Neural cell (in vitro differentiated cells): ENCODE measurements at regions not wholly inside any gene's neighbourhood (a gene's known extent, or its start where the extent isn't known, plus 50 kb on each side); places are given as distances from the start of the nearest gene placed in this dataset.

Source experiments
- H2AFZ ChIP-seq: fragments of 200-600, 300-800 bp; sonication (generic), shearing (Covaris generic); 2 replicates; pipeline ENCODE4 v1.6.0; 2014; ENCODE audit warnings: low read depth, mild to moderate bottlenecking, antibody characterized with exemption, low read length, moderate library complexity
- H3F3A ChIP-seq: fragments of 200-600 bp; shearing (Covaris generic); 2 replicates; pipeline ENCODE4 v1.6.1; 2016; ENCODE audit warnings: mild to moderate bottlenecking, moderate library complexity, mixed read lengths, antibody characterized with exemption, low read length; ENCODE audit not compliant: insufficient read depth, poor library complexity, severe bottlenecking
- H3K27ac ChIP-seq: fragments of 200-600, 300-800 bp; sonication (generic), shearing (Covaris generic); 2 replicates; pipeline ENCODE4 v1.5.1; 2014; ENCODE audit warnings: mild to moderate bottlenecking, low read length, moderate library complexity
- H3K27me3 ChIP-seq: fragments of 300-800, 200-600 bp; sonication (generic), shearing (Covaris generic); 2 replicates; pipeline ENCODE4 v1.6.0; 2014; ENCODE audit warnings: mild to moderate bottlenecking, low read depth, low read length, moderate library complexity; ENCODE audit not compliant: insufficient read depth
- H3K36me3 ChIP-seq: fragments of 300-800, 200-600 bp; sonication (generic), shearing (Covaris generic); 2 replicates; pipeline ENCODE4 v1.5.1; 2014; ENCODE audit warnings: mild to moderate bottlenecking, antibody characterized with exemption, low read length, moderate library complexity; ENCODE audit not compliant: insufficient read depth
- H3K4me2 ChIP-seq: fragments of 300-800, 200-600 bp; sonication (generic), shearing (Covaris generic); 2 replicates; pipeline ENCODE4 v1.6.0; 2014; ENCODE audit warnings: mild to moderate bottlenecking, low read length
- H3K4me3 ChIP-seq: fragments of 300-800, 200-600 bp; sonication (generic), shearing (Covaris generic); 2 replicates; pipeline ENCODE4 v1.5.1; 2014; ENCODE audit warnings: mild to moderate bottlenecking, low read length, moderate library complexity
- H3K79me2 ChIP-seq: fragments of 200-600 bp; shearing (Covaris generic); replicated peaks from 2 replicates; pipeline ENCODE4 v1.6.0; 2014; ENCODE audit warnings: mild to moderate bottlenecking, low read length, moderate library complexity; ENCODE audit not compliant: insufficient read depth
- H3K9ac ChIP-seq: fragments of 300-800, 200-600 bp; sonication (generic), shearing (Covaris generic); 2 replicates; pipeline ENCODE4 v1.6.1; 2016; ENCODE audit warnings: mild to moderate bottlenecking, low read length, mixed read lengths
- H3K9me2 ChIP-seq: fragments of 200-600 bp; shearing (Covaris generic); 2 replicates; pipeline ENCODE4 v1.6.1; 2016; ENCODE audit warnings: mild to moderate bottlenecking, low read length, mixed read lengths; ENCODE audit not compliant: insufficient read depth
- H3K9me3 ChIP-seq: fragments of 200-600, 300-800 bp; sonication (generic), shearing (Covaris generic); 2 replicates; pipeline ENCODE4 v1.6.1; 2016; ENCODE audit warnings: mild to moderate bottlenecking, mixed run types, low read length, moderate library complexity, mixed read lengths
- H4K20me1 ChIP-seq: fragments of 200-600 bp; shearing (Covaris generic); 2 replicates; pipeline ENCODE4 v1.6.1; 2016; ENCODE audit warnings: mild to moderate bottlenecking, mixed run types; ENCODE audit not compliant: insufficient read depth
- CTCF ChIP-seq: fragments of 450-650 bp; IDR thresholded peaks from 2 replicates; pipeline ENCODE4 v1.5.1; 2014; ENCODE audit warnings: antibody characterized with exemption, mild to moderate bottlenecking, moderate library complexity; ENCODE audit not compliant: poor library complexity, severe bottlenecking
- EP300 ChIP-seq: fragments of 450-650 bp; conservative IDR thresholded peaks from 2 replicates; pipeline ENCODE4 v1.6.1; 2014; ENCODE audit warnings: antibody characterized with exemption, mild to moderate bottlenecking, moderate library complexity; ENCODE audit not compliant: poor library complexity, severe bottlenecking
- EZH2 ChIP-seq: fragments of 200-600, 300-800 bp; shearing (Covaris generic), sonication (generic); IDR thresholded peaks from 2 replicates; pipeline ENCODE4 v1.6.1; 2014; ENCODE audit warnings: antibody characterized with exemption, low read length, borderline replicate concordance, mild to moderate bottlenecking; ENCODE audit not compliant: insufficient read depth, poor library complexity, severe bottlenecking
- MXI1 ChIP-seq: fragments of 450-650 bp; conservative IDR thresholded peaks from 2 replicates; pipeline ENCODE4 v1.6.1; 2014; ENCODE audit warnings: antibody characterized with exemption, mild to moderate bottlenecking; ENCODE audit not compliant: poor library complexity, severe bottlenecking
- POLR2AphosphoS5 ChIP-seq: IDR thresholded peaks from 2 replicates; pipeline ENCODE4 v1.6.1; 2012
- RAD21 ChIP-seq: fragments of 450-650 bp; conservative IDR thresholded peaks from 2 replicates; pipeline ENCODE4 v1.6.1; 2014; ENCODE audit warnings: antibody characterized with exemption, mild to moderate bottlenecking, moderate library complexity
- REST ChIP-seq: IDR thresholded peaks from 2 replicates; pipeline ENCODE4 v1.6.1; 2012; ENCODE audit warnings: borderline replicate concordance
- SMC3 ChIP-seq: fragments of 450-650 bp; conservative IDR thresholded peaks from 2 replicates; pipeline ENCODE4 v1.6.1; 2014; ENCODE audit warnings: antibody characterized with exemption, mild to moderate bottlenecking, moderate library complexity; ENCODE audit not compliant: poor library complexity
- TAF1 ChIP-seq: IDR thresholded peaks from 2 replicates; pipeline ENCODE4 v1.6.1; 2012; ENCODE audit warnings: low read depth

GRCh38 chr2:196268025-196268424, 96.6 kb upstream of the STK17B start:
- no peak overlapping the region for H3K4me3 ChIP-seq

GRCh38 chr2:196268538-196269338, 97.4 kb upstream of the STK17B start:
- H2AFZ ChIP-seq, result no peak overlapping the region
- H3K36me3 ChIP-seq, result no peaks in the 10 kb centered on the region
- no peak overlapping the region for H3K27ac ChIP-seq
- no peak overlapping the region for H3K4me3 ChIP-seq
- no peak overlapping the region for H3K4me2 ChIP-seq
- no peaks in the 10 kb centered on the region for H3K27me3 ChIP-seq
- no peaks in the 10 kb centered on the region for H3F3A ChIP-seq
- no peaks in the 10 kb centered on the region for H3K9me2 ChIP-seq
- no peak overlapping the region for H3K9ac ChIP-seq
- no peaks in the 10 kb centered on the region for H3K79me2 ChIP-seq
- H3K9me3 ChIP-seq, result no peaks in the 10 kb centered on the region
- no peaks in the 10 kb centered on the region for H4K20me1 ChIP-seq
- TF ChIP-seq SMC3 (no peak), EP300 (no peak), CTCF (no peak), REST (no peak), TAF1 (no peak)

More at GRCh38 chr2:196268025-196268424, 96.6 kb upstream of the STK17B start:
- TF ChIP-seq TAF1 (no peak), MXI1 (no peak), SMC3 (no peak), POLR2AphosphoS5 (no peak), RAD21 (no peak), REST (no peak), EZH2 (no peak), CTCF (no peak), EP300 (no peak)
- Histone ChIP-seq H3K9me3 (no peaks in the 10 kb centered on the region), H2AFZ (no peak overlapping the region), H3K27ac (no peak overlapping the region), H3K36me3 (no peaks in the 10 kb centered on the region), H3K27me3 (no peaks in the 10 kb centered on the region), H3F3A (no peaks in the 10 kb centered on the region), H3K9me2 (no peaks in the 10 kb centered on the region), H3K79me2 (no peaks in the 10 kb centered on the region), H3K4me2 (no peak overlapping the region), H4K20me1 (no peaks in the 10 kb centered on the region), H3K9ac (no peak overlapping the region)
